ENCODE measurements at regions not wholly inside any gene's neighbourhood (a gene's known extent, or its start where the extent isn't known, plus 50 kb on each side); places are given as distances from the start of the nearest gene placed in this dataset.

- no peak for TF ChIP-seq CTCF (IDR thresholded peaks at IDR 0.05; ENCODE audit: extremely low read depth in 1 of 2, insufficient read depth in 1 of 2, low read depth in 1 of 2, low read length in 2 of 2)
- no peak for TF ChIP-seq EZH2 (IDR thresholded peaks at IDR 0.05; ENCODE audit: borderline replicate concordance, low read depth, low read length, severe bottlenecking)
- no peak for TF ChIP-seq POLR2AphosphoS5 (IDR thresholded peaks at IDR 0.05; ENCODE audit: insufficient read depth, low read depth, low read length)
- TF ChIP-seq MAX (IDR thresholded peaks at IDR 0.05; ENCODE audit: insufficient read depth, insufficient read length) = no peak
- no peak for TF ChIP-seq POLR2A (IDR thresholded peaks at IDR 0.05; ENCODE audit: low read depth, low read length)
These were observed 62.7 kb upstream of the PTPN13 start for GRCh38 chr4:86531440-86531839.
